OCI-LY1 (cell line): ENCODE measurements at regions not wholly inside any gene's neighbourhood (a gene's known extent, or its start where the extent isn't known, plus 50 kb on each side); places are given as distances from the start of the nearest gene placed in this dataset.

Experiments
- CTCF ChIP-seq: fragments of 200-600 bp; sonication (generic), shearing (Covaris generic); IDR thresholded peaks from 2 replicates; pipeline ENCODE4 v1.5.1; 2017; ENCODE audit warnings: mild to moderate bottlenecking, antibody characterized with exemption, low read length, moderate library complexity, mixed read lengths
- EZH2 ChIP-seq: fragments of 200-600 bp; sonication (generic), shearing (Covaris generic); IDR thresholded peaks from 2 replicates; pipeline ENCODE4 v1.8.0; 2017; ENCODE audit warnings: borderline replicate concordance, mixed run types, mild to moderate bottlenecking, antibody characterized with exemption, low read length, moderate library complexity, mixed read lengths

GRCh38 chr18:10139783-10140410 is 226.1 kb downstream of the VAPA start:
- TF ChIP-seq CTCF (no peak), EZH2 (no peak)
